GM12878 (cell line): ENCODE measurements at regions not wholly inside any gene's neighbourhood (a gene's known extent, or its start where the extent isn't known, plus 50 kb on each side); places are given as distances from the start of the nearest gene placed in this dataset.

Experiments
- CTCF ChIP-seq, 3 experiments: IDR thresholded peaks in 2 of 3; conservative IDR thresholded peaks in 1 of 3; 2 replicates each; pipeline ENCODE4 v1.5.1; 2011; ENCODE audit warnings: low read depth in 3 of 3, low read length in 3 of 3, mild to moderate bottlenecking in 3 of 3, control low read depth in 2 of 3, moderate library complexity in 2 of 3, inconsistent platforms in 1 of 3, mixed read lengths in 1 of 3; ENCODE audit not compliant: control insufficient read depth in 2 of 3, insufficient read depth in 1 of 3; ENCODE audit errors: extremely low read depth in 1 of 3
- EZH2 ChIP-seq: IDR thresholded peaks from 2 replicates; pipeline ENCODE4 v1.6.1; 2012; ENCODE audit warnings: low read depth, mild to moderate bottlenecking, control low read depth, inconsistent platforms, low read length, borderline replicate concordance; ENCODE audit not compliant: control insufficient read depth
- NBN ChIP-seq: fragments of 450-650 bp; IDR thresholded peaks from 2 replicates; pipeline ENCODE4 v1.6.1; 2016
- POLR2A ChIP-seq: IDR thresholded peaks from 2 replicates; pipeline ENCODE4 v1.6.1; 2011; ENCODE audit warnings: low read depth, mild to moderate bottlenecking, low read length

- TF ChIP-seq POLR2A (no peak), NBN (no peak), EZH2 (no peak), CTCF (IDR thresholded peaks at IDR 0.05 in 2 of 3, conservative IDR thresholded peaks at IDR 0.05 in 1 of 3; ENCODE audit: control insufficient read depth in 2 of 3, extremely low read depth in 1 of 3, insufficient read depth in 1 of 3, low read depth in 3 of 3, low read length in 3 of 3) (no peak)
Observed at GRCh38 chr9:107674721-107675277, 185.2 kb upstream of the KLF4 start.
